Sigmoid colon (tissue), 6 donors: ENCODE measurements at regions not wholly inside any gene's neighbourhood (a gene's known extent, or its start where the extent isn't known, plus 50 kb on each side); places are given as distances from the start of the nearest gene placed in this dataset.

ENCODE experiments used
- DNase-seq: peaks from one replicate; pipeline ENCODE4 v3.0.0-alpha.2; 2019
- H3K27ac ChIP-seq, 4 donors: fragments of 200-600 bp; sonication (generic); one replicate each; pipeline ENCODE4 v1.5.1; 2016 to 2019; ENCODE audit warnings: mild to moderate bottlenecking in 1 of 4
- H3K27me3 ChIP-seq, 3 donors: fragments of 200-600 bp; sonication (generic); one replicate each; pipeline ENCODE4 v1.5.1; 2019; ENCODE audit warnings: mild to moderate bottlenecking in 1 of 3
- H3K36me3 ChIP-seq, 4 donors: fragments of 200-600 bp; sonication (generic); one replicate each; pipeline ENCODE4 v1.5.1; 2016 to 2019
- H3K4me1 ChIP-seq, 4 donors: fragments of 200-600 bp; sonication (generic); one replicate each; pipeline ENCODE4 v1.5.1; 2017 to 2019
- H3K4me3 ChIP-seq, 4 donors: fragments of 200-600 bp; sonication (generic); one replicate each; pipeline ENCODE4 v1.5.1; 2017 to 2019; ENCODE audit warnings: mild to moderate bottlenecking in 2 of 4, moderate library complexity in 1 of 4
- H3K9me3 ChIP-seq, 4 donors: fragments of 200-600 bp in 3 of 4; sonication (generic) in 3 of 4; one replicate each; pipeline versions ENCODE4 v1.5.1 to v1.6.1; 2013 to 2019
- EP300 ChIP-seq, 4 donors: sonication (generic); formaldehyde crosslinking; IDR thresholded peaks; one replicate each; pipeline ENCODE4 v1.6.1; 2017; ENCODE audit warnings: antibody characterized with exemption in 4 of 4
- POLR2A ChIP-seq, 2 donors: fragments of 450-650 bp; IDR thresholded peaks; one replicate each; pipeline ENCODE4 v1.6.1; 2016; ENCODE audit warnings: antibody characterized with exemption in 2 of 2, mild to moderate bottlenecking in 2 of 2, moderate library complexity in 2 of 2
- POLR2AphosphoS5 ChIP-seq, 4 donors: sonication (generic); formaldehyde crosslinking; IDR thresholded peaks; one replicate each; pipeline ENCODE4 v1.6.1; 2017; ENCODE audit warnings: antibody characterized with exemption in 4 of 4
- WGBS, 2 donors: extraction: QIAGEN DNeasy Blood & Tissue Kit; methylation state at CpG; one replicate each; pipeline ENCODE4 v1.1.7; 2013; 5-methylcytosine and 5-hydroxymethylcytosine counted together
- intact Hi-C: fragments of 100-400 bp; cut with DNase I; formaldehyde crosslinking; loops from one replicate; pipeline ENCODE4 v1.15.1; 2023
- TF ChIP-seq, protein P1 (sequence below), 4 experiments: fragments of 450-650 bp in 3 of 4; fragments of 200-600 bp in 1 of 4; IDR thresholded peaks; one replicate each; pipeline ENCODE4 v1.5.1; 2016 to 2019; ENCODE audit warnings: antibody characterized with exemption in 4 of 4, mild to moderate bottlenecking in 3 of 4, moderate library complexity in 2 of 4
- donor health status: healthy with polysubstance abuse.
- donor health status: healthy.

GRCh38 chr7:33710608-33711007 is 194.7 kb upstream of the BMPER start:
- no peaks in the 10 kb centered on the region for H3K36me3 ChIP-seq
- no peaks in the 10 kb centered on the region for H3K27me3 ChIP-seq
- H3K27ac ChIP-seq: no peak overlapping the region
- DNase-seq: no peak
- TF ChIP-seq POLR2A (IDR thresholded peaks at IDR 0.05) (no peak), EP300 (IDR thresholded peaks at IDR 0.05) (no peak), POLR2AphosphoS5 (IDR thresholded peaks at IDR 0.05) (no peak)
- TF ChIP-seq, protein P1, sequence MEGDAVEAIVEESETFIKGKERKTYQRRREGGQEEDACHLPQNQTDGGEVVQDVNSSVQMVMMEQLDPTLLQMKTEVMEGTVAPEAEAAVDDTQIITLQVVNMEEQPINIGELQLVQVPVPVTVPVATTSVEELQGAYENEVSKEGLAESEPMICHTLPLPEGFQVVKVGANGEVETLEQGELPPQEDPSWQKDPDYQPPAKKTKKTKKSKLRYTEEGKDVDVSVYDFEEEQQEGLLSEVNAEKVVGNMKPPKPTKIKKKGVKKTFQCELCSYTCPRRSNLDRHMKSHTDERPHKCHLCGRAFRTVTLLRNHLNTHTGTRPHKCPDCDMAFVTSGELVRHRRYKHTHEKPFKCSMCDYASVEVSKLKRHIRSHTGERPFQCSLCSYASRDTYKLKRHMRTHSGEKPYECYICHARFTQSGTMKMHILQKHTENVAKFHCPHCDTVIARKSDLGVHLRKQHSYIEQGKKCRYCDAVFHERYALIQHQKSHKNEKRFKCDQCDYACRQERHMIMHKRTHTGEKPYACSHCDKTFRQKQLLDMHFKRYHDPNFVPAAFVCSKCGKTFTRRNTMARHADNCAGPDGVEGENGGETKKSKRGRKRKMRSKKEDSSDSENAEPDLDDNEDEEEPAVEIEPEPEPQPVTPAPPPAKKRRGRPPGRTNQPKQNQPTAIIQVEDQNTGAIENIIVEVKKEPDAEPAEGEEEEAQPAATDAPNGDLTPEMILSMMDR (IDR thresholded peaks at IDR 0.05): no peak
- H3K4me3 ChIP-seq: no peak overlapping the region
- intact Hi-C loops: no loop called here
- H3K9me3 ChIP-seq: no peaks in the 10 kb centered on the region
- peaks cover 0 to 13% (median 4%) of the 10 kb centered on the region in 4 donors for H3K4me1 ChIP-seq

DNA sequence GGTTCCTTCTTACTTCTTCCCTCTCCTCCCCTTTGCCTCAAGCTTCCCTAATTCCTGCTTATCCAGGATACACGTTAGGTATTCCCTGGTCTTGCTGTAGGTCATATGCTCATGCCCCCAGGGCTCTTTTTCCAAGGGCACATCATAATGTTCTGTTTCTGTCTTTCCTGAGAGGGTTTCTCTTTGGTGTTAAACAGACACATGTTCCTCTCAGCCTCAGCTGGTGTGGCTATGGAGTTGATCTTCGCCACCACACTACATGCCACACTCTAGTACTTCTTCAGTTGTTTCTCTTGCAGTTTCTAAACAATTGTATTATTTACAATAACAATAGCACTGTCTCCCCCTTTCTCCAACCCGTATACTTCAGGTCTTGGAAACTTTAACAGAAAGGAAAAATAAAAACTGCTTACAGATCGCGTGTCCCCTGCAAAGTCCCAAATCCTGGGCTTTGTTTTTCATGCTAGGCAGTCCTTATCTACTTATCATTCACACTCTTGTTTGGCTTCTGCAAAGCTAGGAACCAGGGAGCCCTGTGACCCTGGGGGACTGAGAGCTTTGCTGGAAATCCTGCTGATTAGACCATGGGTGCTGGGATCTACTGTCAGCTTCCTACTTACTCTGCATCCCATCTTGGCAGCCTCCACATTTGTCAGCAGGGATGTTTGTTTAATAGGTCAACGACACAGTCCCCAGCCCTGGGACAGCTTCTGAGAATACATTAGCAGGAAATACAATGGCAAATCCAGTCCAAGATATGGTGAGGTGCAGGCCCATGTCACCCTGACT is 193.9 kb upstream of the BMPER start:
- H3K4me3 ChIP-seq: no peak overlapping the region
- no peak for DNase-seq
- intact Hi-C loops: no loop called here
- no peaks in the 10 kb centered on the region for H3K27me3 ChIP-seq
- no peaks in the 10 kb centered on the region for H3K9me3 ChIP-seq
- TF ChIP-seq POLR2AphosphoS5 (IDR thresholded peaks at IDR 0.05) (no peak), POLR2A (IDR thresholded peaks at IDR 0.05) (no peak), EP300 (IDR thresholded peaks at IDR 0.05) (no peak)
- TF ChIP-seq, protein P1 (IDR thresholded peaks at IDR 0.05): no peak
- WGBS, 2 donors: 73 to 78% methylated on average over 6 of the region's 6 CpGs
- H3K36me3 ChIP-seq: no peaks in the 10 kb centered on the region
- no peak overlapping the region for H3K27ac ChIP-seq
- peaks cover 0 to 13% (median 4%) of the 10 kb centered on the region in 4 donors for H3K4me1 ChIP-seq

GRCh38 chr7:33712020-33712414 is 193.3 kb upstream of the BMPER start:
- Histone ChIP-seq H3K4me1 (peaks cover 0 to 7% (median 3%) of the 10 kb centered on the region in 4 donors), H3K27me3 (no peaks in the 10 kb centered on the region), H3K4me3 (no peak overlapping the region), H3K36me3 (no peaks in the 10 kb centered on the region), H3K9me3 (no peaks in the 10 kb centered on the region), H3K27ac (no peak overlapping the region)
- DNase-seq: no peak
- WGBS, 2 donors: 88 to 92% methylated on average over 4 of the region's 4 CpGs
- intact Hi-C loops: no loop called here
- TF ChIP-seq, protein P1 (IDR thresholded peaks at IDR 0.05): no peak
- TF ChIP-seq POLR2AphosphoS5 (IDR thresholded peaks at IDR 0.05): no peak
- no peak for TF ChIP-seq POLR2A (IDR thresholded peaks at IDR 0.05)
- no peak for TF ChIP-seq EP300 (IDR thresholded peaks at IDR 0.05)

DNA sequence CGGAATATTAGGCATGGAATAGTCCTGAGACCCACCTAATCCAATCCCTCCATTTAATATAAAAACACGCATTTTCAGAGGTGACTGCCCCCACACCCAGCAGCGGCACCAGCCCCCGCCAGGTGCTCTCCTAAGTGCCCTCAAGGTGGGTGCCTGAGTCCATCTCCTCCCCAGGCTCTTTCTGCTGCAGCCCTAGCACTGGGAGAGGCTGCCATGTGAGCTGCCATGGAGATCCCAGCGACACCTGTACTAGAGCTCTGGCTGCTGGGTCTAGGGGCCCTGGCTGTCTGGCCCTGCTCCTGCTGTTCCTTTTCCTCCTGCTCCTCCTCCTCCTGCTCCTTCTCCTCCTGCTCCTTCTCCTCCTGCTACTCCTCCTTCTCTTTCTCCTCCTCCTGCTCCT is 191.1 kb upstream of the BMPER start:
- Histone ChIP-seq H3K27me3 (no peaks in the 10 kb centered on the region), H3K4me3 (no peak overlapping the region), H3K27ac (no peak overlapping the region), H3K9me3 (no peaks in the 10 kb centered on the region), H3K4me1 (peaks cover 0 to 11% (median 2%) of the 10 kb centered on the region in 4 donors), H3K36me3 (no peaks in the 10 kb centered on the region)
- no peak for DNase-seq
- WGBS, 2 donors: 83 to 86% methylated on average over 5 of the region's 5 CpGs
- no peak for TF ChIP-seq EP300 (IDR thresholded peaks at IDR 0.05)
- TF ChIP-seq, protein P1 (IDR thresholded peaks at IDR 0.05): no peak
- intact Hi-C loops: no loop called here
